ENCODE measurements at regions not wholly inside any gene's neighbourhood (a gene's known extent, or its start where the extent isn't known, plus 50 kb on each side); places are given as distances from the start of the nearest gene placed in this dataset.

GRCh38 chr11:110786226-110786902, 74.1 kb upstream of the ARHGAP20 start:
- TF ChIP-seq CTCF (IDR thresholded peaks at IDR 0.05) (no peak), POLR2A (IDR thresholded peaks at IDR 0.05) (no peak)
